Tibial nerve (tissue), 4 donors: ENCODE measurements at regions not wholly inside any gene's neighbourhood (a gene's known extent, or its start where the extent isn't known, plus 50 kb on each side); places are given as distances from the start of the nearest gene placed in this dataset.

ENCODE experiments used
- EP300 ChIP-seq, 2 donors: sonication (generic); formaldehyde crosslinking; IDR thresholded peaks; one replicate each; pipeline ENCODE4 v1.6.1; 2017; ENCODE audit warnings: antibody characterized with exemption in 2 of 2, mild to moderate bottlenecking in 1 of 2
- POLR2A ChIP-seq, 2 donors: fragments of 450-650 bp; IDR thresholded peaks; one replicate each; pipeline ENCODE4 v1.6.1; 2017; ENCODE audit warnings: antibody characterized with exemption in 2 of 2, mild to moderate bottlenecking in 2 of 2, moderate library complexity in 2 of 2
- TF ChIP-seq, protein P1 (sequence below), 5 experiments: fragments of 200-600 bp in 3 of 5; fragments of 450-650 bp in 2 of 5; sonication (generic) in 3 of 5; IDR thresholded peaks; one replicate each; pipeline ENCODE4 v1.5.1; 2016 to 2019; ENCODE audit warnings: antibody characterized with exemption in 5 of 5, mild to moderate bottlenecking in 3 of 5, moderate library complexity in 2 of 5

DNA sequence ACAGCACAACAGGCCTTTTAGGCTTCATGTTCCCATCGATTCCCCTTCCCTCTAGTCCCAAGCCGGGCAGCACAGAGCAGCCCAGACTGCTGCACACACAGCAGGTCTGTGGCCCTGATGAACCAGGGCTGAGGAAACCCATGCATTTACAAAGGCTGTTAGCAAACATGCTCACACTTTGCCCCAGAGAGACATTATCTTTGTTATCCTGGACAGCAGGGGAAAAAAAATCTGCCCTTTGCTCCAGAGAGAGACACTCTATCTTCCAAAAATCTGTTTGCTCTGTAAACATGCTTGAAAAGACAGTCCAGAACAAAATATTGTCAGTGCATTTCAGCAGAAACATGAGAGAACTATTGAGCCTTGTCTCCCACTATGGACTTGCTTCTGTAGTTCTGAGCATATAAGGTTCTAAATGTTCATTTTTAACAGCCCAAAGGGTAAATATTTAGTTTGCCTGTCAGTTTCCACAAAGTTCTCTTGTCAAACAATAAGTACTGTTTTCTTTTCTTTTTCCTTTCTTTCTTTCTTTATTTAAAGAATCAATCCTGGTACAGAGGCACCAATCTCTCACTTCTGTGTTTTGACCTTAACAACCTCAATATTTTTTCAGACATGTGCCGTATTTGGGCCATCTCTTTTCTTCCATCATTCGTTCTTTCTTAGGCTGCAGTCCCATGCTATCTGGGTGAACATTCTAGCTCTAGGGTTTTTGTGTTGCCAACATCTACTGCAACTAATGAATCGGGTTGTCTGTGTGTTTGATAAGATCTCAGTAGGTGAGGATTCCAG is 468.0 kb downstream of the EPM2A start:
- TF ChIP-seq, protein P1, sequence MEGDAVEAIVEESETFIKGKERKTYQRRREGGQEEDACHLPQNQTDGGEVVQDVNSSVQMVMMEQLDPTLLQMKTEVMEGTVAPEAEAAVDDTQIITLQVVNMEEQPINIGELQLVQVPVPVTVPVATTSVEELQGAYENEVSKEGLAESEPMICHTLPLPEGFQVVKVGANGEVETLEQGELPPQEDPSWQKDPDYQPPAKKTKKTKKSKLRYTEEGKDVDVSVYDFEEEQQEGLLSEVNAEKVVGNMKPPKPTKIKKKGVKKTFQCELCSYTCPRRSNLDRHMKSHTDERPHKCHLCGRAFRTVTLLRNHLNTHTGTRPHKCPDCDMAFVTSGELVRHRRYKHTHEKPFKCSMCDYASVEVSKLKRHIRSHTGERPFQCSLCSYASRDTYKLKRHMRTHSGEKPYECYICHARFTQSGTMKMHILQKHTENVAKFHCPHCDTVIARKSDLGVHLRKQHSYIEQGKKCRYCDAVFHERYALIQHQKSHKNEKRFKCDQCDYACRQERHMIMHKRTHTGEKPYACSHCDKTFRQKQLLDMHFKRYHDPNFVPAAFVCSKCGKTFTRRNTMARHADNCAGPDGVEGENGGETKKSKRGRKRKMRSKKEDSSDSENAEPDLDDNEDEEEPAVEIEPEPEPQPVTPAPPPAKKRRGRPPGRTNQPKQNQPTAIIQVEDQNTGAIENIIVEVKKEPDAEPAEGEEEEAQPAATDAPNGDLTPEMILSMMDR (IDR thresholded peaks at IDR 0.05): no peak
- TF ChIP-seq POLR2A (IDR thresholded peaks at IDR 0.05): no peak
- no peak for TF ChIP-seq EP300 (IDR thresholded peaks at IDR 0.05)
